ENCODE measurements at regions not wholly inside any gene's neighbourhood (a gene's known extent, or its start where the extent isn't known, plus 50 kb on each side); places are given as distances from the start of the nearest gene placed in this dataset.

DNA sequence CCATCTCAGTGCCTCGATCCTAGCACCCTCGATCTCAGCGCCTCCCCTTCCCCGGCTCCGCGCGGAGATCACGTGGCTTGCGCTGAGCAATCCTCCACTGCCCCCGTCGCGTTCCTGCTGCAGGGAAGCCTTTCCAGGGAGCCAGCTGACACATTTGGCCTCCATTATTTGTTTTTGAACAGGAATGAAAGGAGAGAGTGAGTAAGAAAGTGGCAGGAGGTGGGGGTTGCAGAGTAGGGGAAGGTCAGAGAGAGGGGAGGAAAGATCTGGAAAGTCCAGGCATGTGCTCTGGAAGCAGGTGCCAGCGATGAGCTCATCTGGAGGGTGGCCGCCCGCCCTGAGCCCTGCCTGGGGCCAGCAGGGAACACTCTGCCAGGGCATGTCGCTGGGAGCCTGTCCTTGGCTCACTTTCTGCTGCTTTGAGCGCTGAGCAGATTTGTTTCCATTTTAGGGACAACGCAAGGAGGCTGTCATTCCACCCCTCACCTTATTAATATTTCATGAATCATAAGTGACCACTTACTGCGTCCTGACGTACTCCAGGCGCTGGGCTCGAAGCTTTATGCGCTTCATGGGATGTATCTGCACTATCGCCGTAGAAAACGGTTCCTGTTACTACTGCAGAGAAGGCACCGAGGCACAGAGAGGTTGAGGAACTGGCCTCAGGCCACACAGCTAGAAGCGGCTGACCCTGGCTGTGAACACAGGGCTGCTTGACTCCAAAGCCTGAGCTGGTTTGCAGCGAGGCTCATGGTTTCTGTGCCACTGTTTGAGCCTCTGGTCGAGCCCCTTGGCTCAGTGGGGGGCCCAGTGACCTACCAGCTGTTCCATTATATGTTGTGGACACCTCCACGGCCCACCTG lies 283.1 kb downstream of the SEC14L1 start:
- TF ChIP-seq CTCF (IDR thresholded peaks at IDR 0.05), result no peak
- peak; percentile 12 for TF ChIP-seq POLR2A (IDR thresholded peaks at IDR 0.05)
